ENCODE measurements at regions not wholly inside any gene's neighbourhood (a gene's known extent, or its start where the extent isn't known, plus 50 kb on each side); places are given as distances from the start of the nearest gene placed in this dataset.
A peak's percentile ranks its signal among the peaks of the same experiment; 100 is the strongest.

- peak; percentile 62 for DNase-seq
Observed at GRCh38 chrX:39759526-39760224, 338.1 kb downstream of the BCOR start.

DNA sequence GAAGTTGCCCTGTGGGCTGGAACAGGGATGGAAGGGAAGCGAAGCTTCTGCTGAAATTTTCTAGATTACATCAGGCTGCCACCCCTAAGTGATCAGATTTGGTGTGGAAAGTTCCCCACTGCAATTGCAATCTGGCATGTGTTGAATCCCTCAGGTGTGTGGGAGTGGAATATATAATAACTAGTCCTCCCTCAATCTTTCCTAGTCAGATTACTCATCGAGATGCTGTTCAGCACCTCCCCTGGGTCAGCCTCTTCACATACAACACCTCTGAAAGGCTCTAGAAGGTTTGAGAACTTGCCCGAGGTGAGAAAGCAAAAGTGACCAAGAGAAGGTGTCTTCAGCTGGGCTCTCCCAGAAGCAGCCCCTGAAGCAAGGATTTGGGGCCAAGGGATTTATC is 336.8 kb downstream of the BCOR start:
- DNase-seq: no peak

GRCh38 chrX:39762266-39762841 is 335.4 kb downstream of the BCOR start:
- no peak for DNase-seq

GRCh38 chrX:39764441-39764914 is 333.3 kb downstream of the BCOR start:
- DNase-seq: peak; percentile 71

DNA sequence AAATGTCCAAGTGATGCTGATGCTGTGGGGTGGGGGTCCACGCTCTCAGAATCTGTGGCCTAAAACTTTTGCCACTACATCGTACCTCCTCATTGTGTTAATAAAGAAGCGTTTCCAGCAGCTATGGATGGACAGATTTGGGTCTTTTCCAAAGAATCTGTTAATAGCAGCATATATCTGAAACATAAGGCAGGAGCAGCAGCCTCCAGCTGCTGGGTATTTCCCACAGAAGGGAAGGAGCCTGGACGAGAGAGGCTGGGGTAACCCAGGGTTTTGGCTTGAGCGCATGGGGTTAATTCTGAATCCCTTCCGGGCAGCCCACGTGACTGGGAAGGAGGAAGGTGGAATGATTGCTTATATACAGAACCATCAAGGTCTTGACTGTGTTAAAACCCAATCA is 332.4 kb downstream of the BCOR start:
- DNase-seq: no peak

DNA sequence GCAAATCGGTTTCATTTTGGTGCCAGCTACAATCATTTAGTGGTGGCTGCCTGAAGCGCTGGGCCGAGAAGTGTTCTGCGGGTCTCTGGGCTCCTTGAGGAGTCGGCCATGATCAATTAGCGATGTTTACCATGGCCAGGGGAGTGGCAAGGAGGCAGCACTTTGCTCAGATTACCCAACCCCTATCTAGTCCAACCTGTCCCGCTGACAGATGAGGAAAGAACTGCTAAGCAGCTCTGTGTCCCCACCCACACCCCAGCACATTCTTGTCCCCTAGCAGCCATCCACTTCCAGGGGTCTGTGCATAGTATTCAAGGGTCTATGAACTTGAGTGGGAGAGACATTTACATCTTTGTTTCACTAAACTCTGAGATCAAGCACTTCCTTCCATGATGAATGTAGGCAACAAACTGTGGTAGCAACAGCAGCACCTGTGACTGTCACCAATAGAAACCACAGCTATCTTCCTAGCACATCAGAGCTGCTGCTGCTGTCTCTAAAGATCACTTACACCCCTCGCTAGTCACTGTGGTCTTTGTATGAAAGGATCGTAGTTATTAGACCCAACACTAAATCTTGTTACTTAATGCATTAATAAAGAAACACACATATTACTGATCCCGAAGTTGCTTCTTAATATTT is 331.6 kb downstream of the BCOR start:
- no peak for DNase-seq

GRCh38 chrX:39766855-39767254 is 330.9 kb downstream of the BCOR start:
- DNase-seq: peak; percentile 45

DNA sequence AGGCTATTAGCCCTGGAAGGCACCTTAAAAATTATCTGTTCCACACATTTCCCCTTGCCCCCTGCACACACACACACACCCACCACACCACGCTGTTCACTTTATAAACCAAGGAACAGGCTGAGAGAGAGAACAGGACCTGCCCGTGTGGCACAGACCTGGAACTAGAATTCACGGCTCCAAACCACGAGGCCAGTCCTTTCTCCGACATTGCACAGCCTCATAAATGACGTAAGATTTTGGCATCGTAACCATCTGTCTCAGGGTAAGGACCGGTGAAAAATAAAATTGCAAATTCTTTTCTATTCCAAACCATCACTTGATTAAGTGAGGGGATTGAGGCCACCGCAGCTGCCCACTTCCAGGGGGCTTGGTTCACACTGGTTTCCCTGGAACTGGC is 330.3 kb downstream of the BCOR start:
- no peak for DNase-seq

DNA sequence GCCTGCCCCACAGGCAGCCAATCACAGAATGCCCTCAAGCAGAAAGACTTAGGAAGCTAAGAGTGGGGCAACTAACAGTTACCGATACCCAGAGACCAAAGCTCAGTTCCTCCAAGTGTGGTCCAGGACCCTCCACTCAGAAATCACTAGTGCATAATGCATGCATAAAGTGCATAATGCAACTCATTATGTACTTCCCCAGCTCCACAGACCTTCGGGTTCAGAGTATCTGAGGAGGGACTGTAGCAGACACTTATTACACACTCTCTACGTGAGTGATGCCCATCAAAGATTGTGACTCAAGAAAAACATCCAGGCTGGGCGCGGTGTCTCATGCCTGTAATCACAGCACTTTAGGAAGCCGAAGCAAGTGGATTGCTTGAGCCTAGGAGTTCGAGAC is 328.0 kb downstream of the BCOR start:
- no peak for DNase-seq

DNA sequence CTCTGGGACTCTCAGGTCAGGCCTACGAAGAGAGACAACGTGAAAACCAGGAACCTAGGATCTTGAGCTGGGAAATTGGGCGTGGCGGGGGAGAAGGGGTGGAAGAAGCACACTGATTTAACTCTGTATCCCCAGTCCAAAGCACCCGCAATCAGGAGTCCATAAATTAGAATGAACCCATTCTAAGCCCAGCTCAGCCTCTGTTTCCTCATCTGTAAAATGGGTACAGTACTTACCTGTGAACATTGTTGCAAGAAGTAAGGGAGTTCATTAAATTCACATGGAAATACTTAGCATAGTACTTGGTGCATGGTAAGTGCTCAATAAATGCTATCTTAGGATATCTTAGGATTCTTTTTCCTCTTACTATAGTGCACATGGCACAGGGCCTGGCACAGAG is 326.7 kb downstream of the BCOR start:
- no peak for DNase-seq

DNA sequence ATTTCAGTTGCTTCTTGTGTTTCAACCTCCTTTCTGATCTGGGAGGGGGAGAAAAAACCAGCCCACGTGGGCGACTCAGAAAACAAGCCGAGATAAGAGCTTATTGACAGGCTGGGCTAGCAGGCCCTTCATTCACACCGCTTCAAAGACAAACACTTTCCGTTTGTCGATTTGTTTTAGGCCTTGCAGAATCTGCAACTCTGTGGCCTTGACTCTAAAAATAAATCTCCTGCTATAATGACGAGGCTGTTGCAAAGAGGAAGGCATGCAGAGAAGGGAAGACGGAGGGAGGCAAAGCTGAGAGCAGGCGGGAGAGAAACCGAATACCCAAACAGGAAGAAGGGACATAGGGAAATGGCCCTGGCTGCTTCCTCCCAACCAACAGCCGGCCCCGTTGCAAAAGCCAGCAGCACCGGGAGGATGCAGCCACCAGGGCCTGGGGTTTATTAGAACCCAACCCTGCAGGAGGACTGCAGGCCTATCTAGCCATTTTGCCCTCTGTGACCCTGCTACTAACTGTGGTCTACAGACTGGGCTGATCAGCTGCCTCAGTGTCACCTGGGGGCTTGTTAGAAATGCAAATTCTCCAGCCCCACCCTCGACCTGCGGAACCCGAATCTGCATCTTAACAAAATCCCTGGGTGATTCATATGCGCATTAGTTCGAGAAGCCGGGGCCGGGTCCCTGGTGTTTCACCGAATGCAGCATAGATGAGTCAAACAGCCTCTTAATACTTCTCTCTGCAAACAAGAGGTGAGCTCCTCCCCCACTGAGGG is 325.5 kb downstream of the BCOR start:
- peak; percentile 62 for DNase-seq

DNA sequence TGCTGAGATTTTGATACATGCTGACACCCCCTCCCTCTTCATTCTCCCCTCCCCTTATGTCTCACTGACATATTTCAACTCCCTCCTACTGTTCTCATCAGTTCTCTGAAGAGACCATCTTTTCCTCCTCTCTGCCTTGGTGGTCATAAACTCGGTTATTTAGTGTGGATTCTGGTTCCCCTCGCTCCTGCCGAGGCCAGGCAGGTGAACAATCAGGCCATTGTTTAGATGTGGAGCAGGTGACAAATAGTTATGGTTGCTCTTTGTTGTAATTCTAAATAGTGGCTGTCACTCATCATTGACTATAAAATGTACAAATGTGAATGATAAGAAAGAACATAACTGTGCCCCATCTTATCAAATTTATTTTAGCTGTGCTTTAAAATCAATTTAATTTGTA is 324.6 kb downstream of the BCOR start:
- DNase-seq: no peak

- no peak for DNase-seq
Observed at GRCh38 chrX:39773923-39774773, 323.6 kb downstream of the BCOR start.

GRCh38 chrX:39774774-39775328 is 322.9 kb downstream of the BCOR start:
- no peak for DNase-seq

DNA sequence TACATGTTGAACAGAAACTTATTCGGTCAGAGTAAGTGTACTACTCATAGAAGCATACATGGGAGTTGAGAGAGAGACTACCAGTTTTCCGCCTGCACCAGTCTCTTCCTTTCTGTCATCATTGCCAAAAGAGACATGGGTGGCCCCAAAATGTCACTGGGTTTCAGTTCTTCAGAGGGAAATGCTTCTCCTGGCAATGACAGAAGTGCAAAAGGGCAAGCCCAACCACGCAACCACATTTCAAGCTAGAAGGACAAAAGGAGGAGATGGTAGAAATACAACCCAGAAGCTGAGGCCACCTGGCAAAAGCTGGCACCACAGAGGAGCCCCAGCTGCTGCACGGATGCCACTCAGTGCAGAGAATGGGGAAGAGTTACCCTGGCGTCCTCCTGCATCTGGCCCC is 320.1 kb downstream of the BCOR start:
- DNase-seq: no peak

DNA sequence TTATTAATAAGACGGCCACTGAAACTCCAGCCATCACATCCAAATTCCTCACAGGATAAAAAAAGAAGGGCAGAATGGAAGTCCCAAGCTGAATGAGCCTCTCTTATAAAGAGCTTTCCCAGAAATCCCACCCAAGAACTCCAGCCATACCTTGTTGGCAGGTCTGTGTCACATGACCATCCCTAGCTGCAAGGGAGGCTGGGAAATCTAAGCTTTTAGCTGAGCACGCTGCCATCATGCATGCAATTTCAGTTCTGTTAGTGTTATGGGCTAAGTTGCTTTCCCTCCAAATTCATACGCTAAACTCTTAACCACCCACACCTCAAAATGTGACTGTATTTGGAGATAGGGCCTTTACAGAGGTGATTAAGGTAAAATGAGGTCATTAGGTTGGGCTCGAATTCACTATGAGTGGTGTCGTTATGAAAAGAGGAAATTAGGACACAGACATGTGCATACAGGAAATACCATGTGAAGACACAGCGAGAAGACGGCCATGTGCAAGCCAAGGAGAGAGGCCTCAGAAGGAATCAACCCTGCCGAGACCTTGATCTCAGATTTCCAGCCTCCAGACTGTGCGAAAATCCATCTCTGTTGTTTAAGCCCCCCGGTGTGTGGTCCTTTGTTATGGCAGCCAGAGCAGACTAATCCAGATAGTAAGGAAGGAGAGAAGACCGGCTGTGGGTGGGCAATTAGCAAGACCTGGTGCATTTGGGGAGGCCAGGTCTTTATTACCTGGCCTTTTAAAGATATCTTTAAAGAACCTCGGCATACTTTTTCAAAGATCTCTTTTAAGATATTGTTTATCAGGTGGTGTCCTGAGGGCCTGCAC is 317.6 kb downstream of the BCOR start:
- no peak for DNase-seq

DNA sequence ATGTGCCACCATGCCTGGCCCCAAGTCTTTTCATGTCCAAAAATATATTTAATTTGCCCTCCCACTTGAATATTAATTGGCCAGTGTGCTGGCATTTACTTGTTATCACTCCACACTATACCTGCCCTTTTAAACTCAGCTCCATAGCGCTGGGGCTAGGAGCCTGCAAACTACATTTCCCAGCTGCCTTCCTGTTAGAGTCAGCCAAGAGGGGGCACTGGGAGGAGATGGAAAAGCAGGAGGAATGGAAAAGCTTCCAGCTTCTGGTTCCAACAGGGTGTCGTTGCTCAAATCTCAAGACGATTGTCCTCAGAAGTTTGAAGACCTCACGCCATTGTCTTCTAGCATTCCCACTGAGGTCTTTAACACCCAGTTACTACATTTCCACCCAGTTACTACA is 315.5 kb downstream of the BCOR start:
- DNase-seq: no peak

DNA sequence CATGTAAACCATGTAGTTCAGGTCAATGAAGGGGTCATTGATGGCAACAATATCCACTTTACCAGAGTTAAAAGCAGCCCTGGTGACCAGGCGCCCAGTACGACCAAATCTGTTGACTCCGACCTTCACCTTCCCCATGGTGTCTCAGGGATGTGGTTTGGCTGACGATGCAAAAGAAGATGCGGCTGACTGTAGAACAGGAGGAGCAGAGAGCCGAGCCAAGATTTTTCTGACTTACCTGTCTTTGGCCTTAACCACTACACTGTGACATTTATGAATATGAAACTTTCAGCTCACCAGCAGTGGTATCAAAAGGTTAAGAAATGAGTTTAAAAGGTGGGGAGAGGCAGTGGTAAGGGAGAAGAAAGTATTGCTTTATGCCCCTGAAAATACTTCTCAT is 309.8 kb downstream of the BCOR start:
- DNase-seq: no peak

DNA sequence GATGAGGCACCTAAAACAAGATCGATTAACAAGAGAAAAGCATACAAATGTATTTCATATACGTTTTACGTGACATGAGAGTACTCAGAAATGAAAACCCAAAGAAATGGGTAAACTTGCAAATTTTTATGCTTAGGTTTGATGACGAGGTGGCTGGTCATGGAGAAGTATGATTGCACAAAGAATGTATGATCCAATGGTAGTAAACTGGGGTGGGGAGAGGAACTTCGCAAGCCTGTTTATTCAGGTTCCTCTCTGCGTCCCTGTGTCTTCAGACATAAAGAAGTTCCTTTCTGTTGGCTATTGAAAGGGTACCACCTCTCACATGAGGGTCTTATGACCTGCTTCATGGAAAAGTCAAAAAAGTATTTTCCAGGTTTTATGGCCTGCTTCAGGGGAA is 309.2 kb downstream of the BCOR start:
- DNase-seq: no peak

GRCh38 chrX:39791691-39792090 is 306.1 kb downstream of the BCOR start:
- DNase-seq: no peak

GRCh38 chrX:39795605-39796004 is 302.2 kb downstream of the BCOR start:
- no peak for DNase-seq

Data from NCI-H1092 treated with DMSO at 0.1 percent for 48 hours (cell line).